ENCODE measurements at regions not wholly inside any gene's neighbourhood (a gene's known extent, or its start where the extent isn't known, plus 50 kb on each side); places are given as distances from the start of the nearest gene placed in this dataset.

GRCh38 chr2:88281302-88282217 is 111.4 kb downstream of the THNSL2 start:
- DNase-seq = no peak

DNA sequence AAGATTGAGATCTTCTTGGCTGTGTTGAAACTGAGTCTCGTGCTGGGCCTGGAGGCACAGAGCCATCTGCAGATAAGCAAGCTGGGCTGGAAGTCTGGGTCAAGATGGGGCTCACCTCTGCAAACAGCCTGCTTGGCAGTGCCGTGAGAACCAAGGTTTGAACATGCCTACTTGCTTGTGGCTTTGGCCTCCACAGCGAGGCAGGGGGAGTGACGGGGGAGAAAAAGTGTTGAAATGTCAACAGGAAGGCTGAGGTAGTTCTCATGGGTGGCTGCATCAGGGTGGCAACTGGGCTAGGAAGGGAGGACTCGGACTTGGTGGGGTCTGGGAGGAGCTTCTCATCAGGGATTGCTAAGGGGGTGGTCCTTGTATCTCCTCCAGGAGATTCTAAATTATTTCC is 99.7 kb downstream of the THNSL2 start:
- DNase-seq = no peak

DNA sequence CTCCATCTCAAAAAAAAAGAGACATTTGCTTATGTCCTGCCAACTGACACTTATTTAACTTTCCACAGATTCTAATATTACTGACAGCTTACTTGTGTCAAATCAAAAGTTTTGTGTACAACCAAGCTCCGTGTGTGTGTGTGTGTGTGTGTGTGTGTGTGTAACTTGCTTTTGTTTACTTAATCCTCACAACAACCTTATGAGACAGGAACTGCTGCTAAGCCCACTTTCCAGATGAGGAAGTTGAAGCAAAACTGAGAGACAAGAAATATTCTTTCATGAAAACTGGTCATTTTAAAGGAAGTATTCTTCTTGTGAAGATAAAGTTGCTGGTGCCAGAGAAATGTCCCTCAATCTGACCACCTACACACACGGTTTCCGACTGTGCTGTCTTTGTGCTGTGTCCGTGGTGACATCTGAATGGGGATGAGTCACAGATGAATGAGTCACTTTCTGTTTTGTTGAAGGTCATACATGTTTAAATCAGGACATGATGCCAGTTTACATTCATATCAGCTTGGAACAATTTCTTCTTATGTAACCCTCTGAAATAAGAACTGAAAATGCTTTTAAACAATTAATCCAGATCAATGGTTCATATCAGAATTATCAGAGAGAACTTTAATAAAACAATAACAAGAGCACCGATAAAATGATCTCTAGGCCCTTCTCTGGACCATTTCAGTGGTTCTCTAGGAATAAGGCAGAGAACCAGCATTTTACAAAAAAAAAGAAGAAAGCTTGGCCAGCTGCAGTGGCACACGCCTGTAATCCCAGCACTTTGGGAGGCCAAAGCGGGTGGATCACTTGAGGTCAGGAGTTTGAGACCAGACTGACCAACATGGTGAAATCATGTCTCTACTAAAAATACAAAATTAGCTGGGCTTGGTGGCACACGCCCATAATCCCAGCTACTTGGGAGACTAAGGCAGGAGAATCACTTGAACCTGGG is 95.5 kb downstream of the THNSL2 start:
- no peak for DNase-seq

DNA sequence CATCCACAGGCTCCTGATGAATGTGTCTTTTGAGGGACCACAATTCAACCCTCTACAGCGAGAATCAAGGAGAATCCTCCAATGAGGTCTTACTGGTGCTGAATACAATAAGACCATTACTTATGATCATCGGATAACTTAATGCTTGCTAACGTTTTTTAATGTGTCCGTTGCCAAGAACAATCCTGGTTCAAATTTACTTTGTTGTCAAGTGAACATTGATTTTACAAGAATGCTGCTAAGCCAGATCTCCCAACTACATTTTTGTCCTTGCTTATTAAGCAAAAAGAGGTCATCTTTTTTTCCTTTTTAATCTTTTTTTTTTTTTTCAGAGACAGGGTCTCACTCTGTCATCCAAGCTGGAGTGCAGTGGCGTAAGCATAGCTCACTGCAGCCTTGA is 93.7 kb downstream of the THNSL2 start:
- DNase-seq = no peak

DNA sequence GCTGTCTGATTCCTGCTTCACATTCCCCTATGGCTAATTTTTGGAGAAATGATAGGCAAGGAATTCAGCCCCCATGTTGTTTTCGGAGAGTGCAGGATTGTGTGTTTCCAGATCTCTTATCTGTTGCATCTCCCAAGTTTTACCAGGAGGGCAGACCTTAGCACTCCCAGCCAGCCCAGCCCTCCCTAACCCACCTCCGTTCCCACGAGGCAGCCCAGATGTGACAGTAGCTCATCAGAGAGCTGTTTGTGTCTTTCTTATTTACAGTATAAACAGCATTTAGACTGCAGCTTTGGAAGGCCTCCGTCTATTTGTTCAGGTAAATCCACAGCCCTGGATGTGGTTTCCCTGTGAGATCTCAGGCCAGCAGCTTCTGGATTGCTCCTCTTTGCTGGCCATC is 91.6 kb downstream of the THNSL2 start:
- no peak for DNase-seq

- DNase-seq = no peak
Measured at GRCh38 chr2:88258208-88258607, 88.1 kb downstream of the THNSL2 start.

- no peak for DNase-seq
Measured at GRCh38 chr2:88254437-88255091, 84.4 kb downstream of the THNSL2 start.

DNA sequence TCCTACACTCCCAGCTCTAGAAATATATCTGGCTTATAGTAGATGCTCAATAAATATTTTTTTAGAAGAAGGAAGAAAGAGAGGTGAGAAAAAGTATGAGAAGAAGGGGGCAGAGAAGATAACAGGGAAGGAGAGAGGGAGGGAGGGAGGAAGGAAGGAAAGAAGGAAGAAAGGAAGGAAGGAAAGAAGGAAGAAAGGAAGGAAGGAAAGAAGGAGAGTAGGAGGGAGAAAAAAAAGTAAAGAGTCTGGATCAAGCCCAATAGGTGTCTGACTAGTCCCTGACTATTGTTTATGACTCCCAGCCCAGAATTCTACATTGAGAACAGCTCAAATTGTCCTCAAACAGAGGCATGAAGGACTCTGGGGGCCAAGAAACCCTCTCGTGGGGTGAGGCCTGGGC is 83.9 kb downstream of the THNSL2 start:
- DNase-seq = no peak

- no peak for DNase-seq
Measured at GRCh38 chr2:88253375-88253774, 83.2 kb downstream of the THNSL2 start.

- no peak for DNase-seq
Measured at GRCh38 chr2:88252646-88253045, 82.5 kb downstream of the THNSL2 start.

DNA sequence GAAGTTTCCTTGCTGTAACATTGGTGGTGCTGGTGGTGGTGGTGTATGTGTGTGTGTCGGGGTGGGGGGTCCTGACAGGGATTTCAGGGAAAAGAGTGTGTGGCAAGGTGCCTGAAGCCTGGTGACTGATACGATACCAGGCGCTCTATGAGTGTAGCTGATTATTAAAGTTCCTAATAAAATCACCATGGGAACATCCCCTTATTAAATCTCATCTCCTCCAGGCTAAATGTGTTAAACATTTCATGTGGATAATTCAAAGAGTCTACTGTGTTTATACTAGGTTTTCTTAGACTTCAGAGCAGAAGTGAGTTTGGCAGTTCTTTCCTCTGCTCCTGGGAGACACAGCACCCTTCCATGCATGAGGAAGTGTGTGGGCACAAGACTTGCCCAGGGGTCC is 82.0 kb downstream of the THNSL2 start:
- DNase-seq = no peak

DNA sequence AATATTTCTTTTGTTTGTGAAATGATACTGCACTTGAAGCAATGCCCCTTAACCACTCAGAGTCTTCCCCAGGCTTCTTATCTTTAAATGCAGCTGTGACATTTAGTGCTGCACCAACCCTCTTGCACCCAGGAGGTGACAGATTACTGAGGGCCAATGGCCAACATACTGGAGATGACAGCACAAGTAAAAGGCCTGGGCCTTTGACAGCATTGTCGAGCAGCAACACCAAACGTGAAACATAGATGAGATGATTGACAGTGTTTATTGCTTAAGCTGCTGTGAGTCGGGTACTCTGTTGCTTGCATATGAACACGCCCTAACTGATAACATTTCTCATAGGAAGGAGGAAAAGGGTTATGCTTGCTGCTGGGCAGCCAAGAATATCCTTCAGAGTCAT is 80.3 kb downstream of the THNSL2 start:
- DNase-seq = no peak

DNA sequence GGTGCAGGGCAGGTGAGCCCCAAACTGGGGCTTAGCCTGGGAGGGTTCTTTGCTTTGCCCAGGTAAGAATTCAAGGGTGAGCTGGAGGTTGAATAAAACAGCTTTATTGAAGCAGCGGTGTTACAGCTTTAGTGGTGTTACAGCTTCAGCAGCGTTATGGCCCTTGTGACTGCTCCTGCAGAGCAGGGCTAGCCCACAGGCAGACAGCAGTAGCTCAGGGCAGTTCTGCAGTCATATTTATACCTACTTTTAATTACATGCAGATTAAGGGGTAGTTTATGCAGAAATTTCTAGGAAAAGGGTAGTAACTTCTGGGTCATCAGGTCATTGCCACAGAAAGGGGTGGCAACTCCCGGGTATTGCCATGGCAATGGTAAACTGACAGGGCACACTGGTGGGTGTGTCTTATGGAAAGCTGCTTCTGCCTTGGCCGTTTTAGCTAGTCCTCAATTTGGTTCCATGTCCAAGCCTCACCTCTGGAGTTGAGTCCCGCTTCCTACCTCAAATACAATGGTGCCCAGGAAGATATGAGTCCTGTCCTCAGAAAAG is 78.2 kb downstream of the THNSL2 start:
- DNase-seq = no peak

GRCh38 chr2:88247531-88247930 is 77.4 kb downstream of the THNSL2 start:
- no peak for DNase-seq

GRCh38 chr2:88245109-88245508 is 75.0 kb downstream of the THNSL2 start:
- no peak for DNase-seq

DNA sequence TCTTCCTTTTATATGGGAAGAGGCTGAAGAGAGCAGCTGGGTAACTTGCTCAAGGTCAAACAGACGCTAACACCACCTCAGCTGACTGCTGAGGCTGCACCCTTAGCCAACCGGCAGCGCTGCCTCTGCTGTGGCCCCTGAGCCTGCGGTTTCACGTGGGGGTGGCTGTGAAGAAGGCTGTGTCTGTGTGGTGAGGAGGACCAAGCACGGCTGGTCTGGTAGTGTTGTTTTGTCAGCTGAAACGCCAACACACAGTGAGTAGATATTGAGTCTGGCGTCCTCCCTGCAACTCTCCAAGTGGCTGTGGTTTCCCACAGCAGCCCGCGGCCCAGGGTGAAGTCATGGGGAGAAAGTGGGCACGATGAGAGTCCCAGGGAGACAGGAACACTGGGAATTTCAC is 69.6 kb downstream of the THNSL2 start:
- DNase-seq = no peak

DNA sequence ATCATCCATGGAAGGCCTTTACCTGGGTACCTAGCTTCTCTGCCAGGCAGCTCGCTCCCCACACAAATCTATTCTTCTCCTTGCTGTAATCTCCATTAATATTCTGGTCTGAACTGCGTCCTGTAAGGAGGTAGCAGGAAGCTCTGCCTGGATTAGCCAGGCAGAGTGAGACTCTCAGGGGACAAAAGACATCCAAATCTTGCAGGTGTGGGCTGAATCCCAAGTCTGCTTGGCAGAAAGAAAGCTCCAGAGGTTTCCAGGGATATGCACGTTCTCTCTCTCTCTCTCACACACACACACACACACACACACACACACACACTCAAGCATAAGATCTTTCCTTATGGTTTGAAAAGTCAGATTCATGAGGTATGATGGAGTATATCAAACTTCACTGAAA is 66.5 kb downstream of the THNSL2 start:
- DNase-seq = no peak
